H9 (cell line): ENCODE measurements at regions not wholly inside any gene's neighbourhood (a gene's known extent, or its start where the extent isn't known, plus 50 kb on each side); places are given as distances from the start of the nearest gene placed in this dataset.

Experiments used
- DNase-seq: peaks from one replicate; pipeline ENCODE4 v3.0.0-alpha.2; 2017
- H2AFZ ChIP-seq: one replicate; pipeline ENCODE4 v1.6.1; 2013; ENCODE audit warnings: mild to moderate bottlenecking, low read length, control low read depth, moderate library complexity
- H2AK5ac ChIP-seq: 2 replicates; pipeline ENCODE4 v1.6.1; 2013; ENCODE audit warnings: low read length, control low read depth, mixed read lengths; ENCODE audit not compliant: insufficient read length
- H2BK120ac ChIP-seq: one replicate; pipeline ENCODE4 v1.6.1; 2013; ENCODE audit warnings: low read depth, mild to moderate bottlenecking, low read length, control low read depth, inconsistent platforms; ENCODE audit not compliant: poor library complexity, severe bottlenecking
- H2BK12ac ChIP-seq: 2 replicates; pipeline ENCODE4 v1.6.1; 2013; ENCODE audit warnings: low read length, control low read depth, mixed read lengths, low read depth; ENCODE audit not compliant: insufficient read length
- H2BK15ac ChIP-seq: 2 replicates; pipeline ENCODE4 v1.6.1; 2013; ENCODE audit warnings: low read depth, low read length, control low read depth
- H2BK20ac ChIP-seq: one replicate; pipeline ENCODE4 v1.6.1; 2013; ENCODE audit warnings: low read depth, mild to moderate bottlenecking, low read length, control low read depth, inconsistent platforms; ENCODE audit not compliant: poor library complexity, severe bottlenecking
- H2BK5ac ChIP-seq: 2 replicates; pipeline ENCODE4 v1.6.1; 2013; ENCODE audit warnings: low read length, control low read depth, mixed read lengths; ENCODE audit not compliant: insufficient read length
- H3K14ac ChIP-seq: 2 replicates; pipeline ENCODE4 v1.6.1; 2013; ENCODE audit warnings: low read length, control low read depth; ENCODE audit not compliant: insufficient read depth
- H3K18ac ChIP-seq: 2 replicates; pipeline ENCODE4 v1.6.1; 2013; ENCODE audit warnings: low read depth, mild to moderate bottlenecking, mixed read lengths, low read length, control low read depth; ENCODE audit not compliant: insufficient read length
- H3K23ac ChIP-seq: 2 replicates; pipeline ENCODE4 v1.6.1; 2013; ENCODE audit warnings: low read length, control low read depth, mixed read lengths, low read depth; ENCODE audit not compliant: insufficient read length
- H3K23me2 ChIP-seq: 2 replicates; pipeline ENCODE4 v1.6.1; 2013; ENCODE audit warnings: low read depth, mild to moderate bottlenecking, mixed read lengths, low read length, control low read depth; ENCODE audit not compliant: insufficient read length, poor library complexity, severe bottlenecking
- H3K27ac ChIP-seq: 2 replicates; pipeline ENCODE4 v1.5.1; 2013; ENCODE audit warnings: low read length, control low read depth, mixed read lengths, low read depth; ENCODE audit not compliant: insufficient read length
- H3K27me3 ChIP-seq: 2 replicates; pipeline ENCODE4 v1.6.1; 2013; ENCODE audit warnings: low read length, control low read depth, inconsistent platforms; ENCODE audit not compliant: insufficient read depth
- H3K4ac ChIP-seq: 2 replicates; pipeline ENCODE4 v1.6.1; 2013; ENCODE audit warnings: low read depth, mild to moderate bottlenecking, control low read depth, inconsistent platforms, low read length, moderate library complexity
- H3K4me1 ChIP-seq: 2 replicates; pipeline ENCODE4 v1.6.1; 2013; ENCODE audit warnings: low read length, control low read depth, inconsistent platforms; ENCODE audit not compliant: insufficient read depth
- H3K4me2 ChIP-seq: 2 replicates; pipeline ENCODE4 v1.6.1; 2013; ENCODE audit warnings: low read length, control low read depth, mixed read lengths; ENCODE audit not compliant: insufficient read length, insufficient read depth
- H3K56ac ChIP-seq: 2 replicates; pipeline ENCODE4 v1.6.1; 2013; ENCODE audit warnings: low read depth, mild to moderate bottlenecking, mixed read lengths, low read length, control low read depth; ENCODE audit not compliant: insufficient read length
- H3K79me1 ChIP-seq: 2 replicates; pipeline ENCODE4 v1.6.1; 2013; ENCODE audit warnings: low read depth, mild to moderate bottlenecking, moderate library complexity, low read length, control low read depth, inconsistent platforms; ENCODE audit not compliant: insufficient read depth, poor library complexity, severe bottlenecking
- H3K79me2 ChIP-seq: 2 replicates; pipeline ENCODE4 v1.6.1; 2013; ENCODE audit warnings: low read length, control low read depth, inconsistent platforms; ENCODE audit not compliant: insufficient read depth
- H3K9ac ChIP-seq: 2 replicates; pipeline ENCODE4 v1.6.1; 2013; ENCODE audit warnings: low read length, control low read depth, mixed read lengths; ENCODE audit not compliant: insufficient read length; ENCODE audit errors: extremely low read depth
- H3K9me3 ChIP-seq: one replicate; pipeline ENCODE4 v1.6.1; 2013; ENCODE audit warnings: low read depth, low read length, inconsistent platforms; ENCODE audit not compliant: control insufficient read depth
- H3T11ph ChIP-seq: one replicate; pipeline ENCODE4 v1.6.1; 2013; ENCODE audit warnings: mild to moderate bottlenecking, low read length, control low read depth, inconsistent platforms
- H4K20me1 ChIP-seq: one replicate; pipeline ENCODE4 v1.6.1; 2013; ENCODE audit not compliant: control insufficient read depth, insufficient read length, insufficient read depth
- H4K5ac ChIP-seq: 2 replicates; pipeline ENCODE4 v1.6.1; 2013; ENCODE audit warnings: low read depth, mild to moderate bottlenecking, mixed read lengths, low read length, control low read depth; ENCODE audit not compliant: insufficient read length
- H4K8ac ChIP-seq: replicated peaks from 2 replicates; pipeline ENCODE4 v1.6.1; 2013; ENCODE audit warnings: low read length, control low read depth, mixed read lengths, low read depth; ENCODE audit not compliant: insufficient read length
- H4K91ac ChIP-seq: 2 replicates; pipeline ENCODE4 v1.6.1; 2013; ENCODE audit warnings: low read depth, mild to moderate bottlenecking, moderate library complexity, mixed read lengths, low read length, control low read depth; ENCODE audit not compliant: insufficient read length
- H3K27ac Mint-ChIP-seq, 3 experiments: 2 replicates in 2 of 3; 3 replicates in 1 of 3; pipeline ENCODE4 v1.8.0; 2020 to 2021; ENCODE audit warnings: mixed read lengths in 3 of 3, mild to moderate bottlenecking in 1 of 3, moderate library complexity in 1 of 3
- H3K27me3 Mint-ChIP-seq: 2 replicates; pipeline ENCODE4 v1.8.0; 2021; ENCODE audit warnings: low read depth, mild to moderate bottlenecking, moderate library complexity, mixed read lengths
- H3K36me3 Mint-ChIP-seq, 3 experiments: 2 replicates in 2 of 3; 3 replicates in 1 of 3; pipeline ENCODE4 v1.8.0; 2020 to 2021; ENCODE audit warnings: low read depth in 3 of 3, mixed read lengths in 3 of 3; ENCODE audit not compliant: insufficient read depth in 1 of 3
- H3K4me1 Mint-ChIP-seq, 2 experiments: 2 replicates each; pipeline ENCODE4 v1.8.0; 2020; ENCODE audit warnings: mixed read lengths in 2 of 2
- H3K4me3 Mint-ChIP-seq, 2 experiments: 2 replicates in 1 of 2; 3 replicates in 1 of 2; pipeline ENCODE4 v1.8.0; 2020 to 2021; ENCODE audit warnings: mild to moderate bottlenecking in 2 of 2, mixed read lengths in 2 of 2, moderate library complexity in 1 of 2
- H3K9me3 Mint-ChIP-seq, 2 experiments: 2 replicates in 1 of 2; 3 replicates in 1 of 2; pipeline ENCODE4 v1.8.0; 2020; ENCODE audit warnings: mild to moderate bottlenecking in 2 of 2, mixed read lengths in 2 of 2, moderate library complexity in 1 of 2
- WGBS: extraction: QIAGEN DNeasy Blood & Tissue Kit; methylation state at CpG from one replicate; pipeline ENCODE4 v1.1.7; 2013; ENCODE audit warnings: missing lambda C conversion rate, low lambda C conversion rate, mixed read lengths; ENCODE audit not compliant: insufficient read length; ENCODE audit errors: extremely low coverage; 5-methylcytosine and 5-hydroxymethylcytosine counted together
- TF ChIP-seq, protein P1 (sequence below): fragments of 200-600 bp; sonication (generic); conservative IDR thresholded peaks from 3 replicates; pipeline ENCODE4 v1.8.0; 2021; ENCODE audit warnings: antibody characterized with exemption, mild to moderate bottlenecking

DNA sequence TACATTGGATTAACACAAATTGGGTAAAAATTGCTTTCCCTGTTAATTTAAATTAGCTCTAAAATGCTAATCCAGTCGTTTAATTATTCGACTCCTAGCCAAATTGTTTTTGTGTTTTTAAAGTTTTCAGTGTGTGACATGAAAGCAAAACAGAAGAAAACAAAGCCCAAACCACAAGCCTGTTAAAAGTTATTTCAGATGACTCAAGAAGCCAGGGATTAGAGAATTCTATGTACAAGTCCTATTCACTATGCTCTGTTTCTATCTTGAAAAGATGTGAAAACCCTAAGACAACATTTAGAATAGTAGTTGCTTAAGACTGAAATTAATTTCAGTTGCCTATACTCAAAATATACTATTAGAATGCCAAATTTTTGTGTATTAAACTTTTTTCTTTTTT lies 294.8 kb upstream of the ADAMTS5 start:
- no CpG with 5 or more reads among the region's 2 CpGs for WGBS
- Histone ChIP-seq H4K8ac (no peak overlapping the region), H3K4me1 (no peaks in the 10 kb centered on the region), H2AK5ac (no peak overlapping the region), H3K18ac (no peak overlapping the region), H3K79me2 (no peaks in the 10 kb centered on the region), H3K27me3 (no peaks in the 10 kb centered on the region), H4K20me1 (no peaks in the 10 kb centered on the region), H3K27ac (no peak overlapping the region), H2BK15ac (no peak overlapping the region), H3T11ph (no peak overlapping the region), H3K56ac (no peak overlapping the region), H3K23me2 (no peaks in the 10 kb centered on the region), H3K79me1 (no peaks in the 10 kb centered on the region), H2BK20ac (no peak overlapping the region), H3K14ac (no peak overlapping the region), H4K5ac (no peak overlapping the region), H3K4ac (no peak overlapping the region), H3K9ac (no peak overlapping the region), H2BK5ac (no peak overlapping the region), H2BK120ac (no peak overlapping the region), H4K91ac (no peak overlapping the region), H3K23ac (no peak overlapping the region), H2AFZ (no peak overlapping the region), H2BK12ac (no peak overlapping the region), H3K9me3 (no peaks in the 10 kb centered on the region), H3K4me2 (no peak overlapping the region)
- Mint-ChIP-seq H3K36me3 (no peaks in the 10 kb centered on the region), H3K27ac (no peak overlapping the region), H3K4me3 (no peak overlapping the region), H3K4me1 (no peaks in the 10 kb centered on the region; a peak in 1 of 4 replicates), H3K9me3 (no peaks in the 10 kb centered on the region), H3K27me3 (no peaks in the 10 kb centered on the region)
- no peak for DNase-seq
- TF ChIP-seq, protein P1, sequence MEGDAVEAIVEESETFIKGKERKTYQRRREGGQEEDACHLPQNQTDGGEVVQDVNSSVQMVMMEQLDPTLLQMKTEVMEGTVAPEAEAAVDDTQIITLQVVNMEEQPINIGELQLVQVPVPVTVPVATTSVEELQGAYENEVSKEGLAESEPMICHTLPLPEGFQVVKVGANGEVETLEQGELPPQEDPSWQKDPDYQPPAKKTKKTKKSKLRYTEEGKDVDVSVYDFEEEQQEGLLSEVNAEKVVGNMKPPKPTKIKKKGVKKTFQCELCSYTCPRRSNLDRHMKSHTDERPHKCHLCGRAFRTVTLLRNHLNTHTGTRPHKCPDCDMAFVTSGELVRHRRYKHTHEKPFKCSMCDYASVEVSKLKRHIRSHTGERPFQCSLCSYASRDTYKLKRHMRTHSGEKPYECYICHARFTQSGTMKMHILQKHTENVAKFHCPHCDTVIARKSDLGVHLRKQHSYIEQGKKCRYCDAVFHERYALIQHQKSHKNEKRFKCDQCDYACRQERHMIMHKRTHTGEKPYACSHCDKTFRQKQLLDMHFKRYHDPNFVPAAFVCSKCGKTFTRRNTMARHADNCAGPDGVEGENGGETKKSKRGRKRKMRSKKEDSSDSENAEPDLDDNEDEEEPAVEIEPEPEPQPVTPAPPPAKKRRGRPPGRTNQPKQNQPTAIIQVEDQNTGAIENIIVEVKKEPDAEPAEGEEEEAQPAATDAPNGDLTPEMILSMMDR, result no peak
